ENCODE measurements at regions not wholly inside any gene's neighbourhood (a gene's known extent, or its start where the extent isn't known, plus 50 kb on each side); places are given as distances from the start of the nearest gene placed in this dataset.

DNA sequence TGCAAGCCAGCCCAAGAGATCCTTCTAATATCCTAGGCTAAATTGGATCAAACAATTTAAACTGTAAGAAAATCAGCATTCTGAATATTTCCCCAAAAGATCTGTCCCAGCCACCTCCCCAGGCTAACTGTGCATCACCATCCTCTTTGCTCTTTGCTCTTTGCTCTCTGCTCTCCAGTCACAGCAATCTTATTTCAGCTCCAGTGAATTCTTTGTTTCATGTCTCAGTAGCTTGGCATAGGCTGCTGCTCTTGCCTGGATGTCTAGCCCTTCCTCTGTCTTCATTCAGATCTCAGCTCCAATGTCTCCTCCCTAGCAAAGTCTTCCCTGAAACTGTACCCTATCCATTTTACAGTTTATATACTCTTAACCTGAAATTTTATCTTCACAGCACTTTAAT, 399.8 kb upstream of the USP15 start:
- no peak for DNase-seq

GRCh38 chr12:61862986-61863385, 397.2 kb upstream of the USP15 start:
- no peak for DNase-seq

- no peak for DNase-seq
Observed at GRCh38 chr12:61863811-61864210, 396.4 kb upstream of the USP15 start.

- DNase-seq, result no peak
Observed at GRCh38 chr12:61869796-61870195, 390.4 kb upstream of the USP15 start.

DNA sequence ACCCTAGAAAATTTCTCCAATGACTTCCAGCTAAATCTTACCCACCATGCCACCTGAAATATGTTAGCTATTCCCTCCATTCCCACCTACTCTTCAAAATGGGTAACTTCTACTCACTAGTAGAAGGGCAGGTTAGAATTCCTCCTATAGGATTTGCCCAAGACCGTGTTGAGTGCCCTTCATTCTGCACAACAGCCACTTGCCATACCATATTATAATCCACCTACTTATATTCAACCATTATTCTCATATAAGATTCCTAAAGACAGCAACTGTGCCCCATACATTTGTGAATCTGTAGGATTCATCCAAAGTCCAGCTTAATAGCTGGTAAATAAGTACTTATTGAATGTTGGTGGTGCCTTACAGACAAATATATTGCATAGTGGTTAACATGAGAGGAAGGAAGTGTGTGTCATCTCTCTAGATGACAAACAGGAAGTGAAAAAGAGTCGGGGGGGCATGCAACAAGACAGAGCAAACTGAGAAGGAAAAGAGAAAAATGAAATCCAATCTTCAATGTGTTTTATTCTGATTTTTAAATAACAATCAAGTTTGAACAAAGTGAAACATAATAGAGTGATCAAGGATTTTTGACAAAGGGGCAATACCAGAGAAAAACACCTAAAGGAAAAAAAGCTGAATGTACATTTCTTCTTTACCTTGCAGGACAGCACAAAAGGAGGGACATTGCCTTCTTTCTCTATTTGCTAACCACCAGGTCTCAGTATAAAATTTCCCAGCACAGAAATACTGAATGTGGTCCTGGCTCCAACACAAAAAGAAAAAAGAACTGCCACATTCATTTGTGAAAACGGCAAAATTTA, 389.3 kb upstream of the USP15 start:
- no peak for DNase-seq

DNA sequence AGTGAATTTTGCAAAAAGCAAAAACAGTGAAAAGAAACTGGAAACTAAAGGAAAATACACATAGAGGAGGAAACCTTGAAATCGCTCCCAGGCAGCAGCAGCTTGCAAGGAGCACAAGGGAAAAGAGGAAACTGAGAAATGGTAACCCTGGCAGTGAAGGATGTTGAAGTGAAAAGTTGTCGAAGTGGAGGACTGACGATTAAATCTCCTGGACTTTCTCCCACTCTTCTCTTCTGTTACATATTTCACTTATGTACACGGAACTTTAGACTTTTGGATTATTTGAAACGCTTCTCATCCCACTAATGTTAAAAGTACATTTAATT, 388.8 kb upstream of the USP15 start:
- no peak for DNase-seq

- DNase-seq, result no peak
Observed at GRCh38 chr12:61879229-61879628, 381.0 kb upstream of the USP15 start.

DNA sequence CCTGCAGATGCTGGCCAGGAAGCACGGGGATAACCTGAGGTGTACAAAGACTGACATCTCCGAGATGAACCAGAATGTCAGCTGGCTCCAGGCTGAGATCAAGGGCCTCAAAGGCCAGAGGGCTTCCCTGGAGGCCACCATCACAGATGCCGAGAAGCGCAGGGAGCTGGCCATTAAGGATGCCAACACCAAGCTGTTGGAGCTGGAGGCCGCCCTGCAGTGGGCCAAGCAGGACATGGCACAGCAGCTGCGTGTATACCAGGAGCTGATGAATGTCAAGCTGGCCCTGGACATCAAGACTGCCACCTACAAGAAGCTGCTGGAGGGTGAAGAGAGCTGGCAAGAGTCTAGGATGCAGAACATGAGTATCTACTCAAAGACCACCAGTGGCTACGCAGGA, 380.0 kb upstream of the USP15 start:
- DNase-seq, result no peak

DNA sequence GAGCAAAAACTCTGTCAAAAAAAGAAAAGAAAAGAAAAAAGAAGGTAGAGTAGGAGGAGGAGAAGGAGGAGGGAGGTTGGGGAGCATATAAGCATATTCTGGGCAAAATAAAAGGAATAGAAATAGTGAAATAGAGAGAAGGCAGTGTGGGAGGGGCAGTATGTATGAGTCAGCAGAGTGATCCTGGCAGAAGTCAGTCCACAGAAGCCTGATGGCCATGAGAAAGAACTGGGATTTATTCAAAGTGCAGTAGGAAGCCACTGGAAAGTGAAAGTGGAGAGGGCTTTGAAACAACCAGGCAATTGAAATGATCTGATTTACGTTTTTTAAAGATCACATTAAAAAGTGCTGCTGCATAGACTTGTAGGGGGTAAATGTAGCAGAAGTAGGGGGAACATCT, 368.6 kb upstream of the USP15 start:
- no peak for DNase-seq

- DNase-seq, result no peak
Observed at GRCh38 chr12:61894168-61894567, 366.0 kb upstream of the USP15 start.

GRCh38 chr12:61896436-61896835, 363.8 kb upstream of the USP15 start:
- peak; percentile 53 to 61 for DNase-seq

DNA sequence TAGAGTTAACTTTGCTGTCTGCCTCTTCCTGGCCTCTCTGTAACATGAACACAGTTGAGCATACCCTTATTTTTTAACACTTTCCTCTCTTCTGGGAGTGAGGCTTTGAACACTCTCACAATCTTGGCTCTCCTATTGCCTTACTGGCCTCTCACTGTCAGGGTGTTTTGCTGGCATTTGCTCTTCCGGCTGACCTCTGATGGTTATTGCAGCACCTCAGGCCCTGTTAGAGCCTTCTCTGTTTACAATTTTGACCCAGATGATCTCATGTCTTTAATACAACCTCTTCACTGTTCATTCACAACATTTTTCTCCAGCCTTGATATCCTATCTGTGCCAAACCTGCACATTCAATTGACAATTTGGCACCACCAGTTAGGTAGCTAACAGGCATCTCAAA, 357.8 kb upstream of the USP15 start:
- no peak for DNase-seq

DNA sequence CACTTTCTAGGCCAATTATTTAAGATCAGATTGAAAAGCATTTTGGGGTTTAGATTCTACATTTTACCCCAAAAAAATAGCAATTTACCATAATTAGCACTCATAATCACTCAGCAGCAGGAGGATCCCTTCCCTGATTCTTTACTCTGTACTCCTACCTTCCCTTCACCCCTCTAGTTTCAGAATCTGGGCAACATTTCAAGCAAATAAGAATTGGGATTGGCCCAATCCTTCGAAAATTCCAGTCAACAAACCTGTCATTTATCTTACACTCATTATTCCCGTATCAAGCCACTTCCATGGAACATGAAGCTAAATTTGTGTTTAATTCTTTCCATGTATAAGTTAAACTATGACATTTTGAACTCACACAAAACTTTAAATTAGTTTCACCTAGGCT, 349.1 kb upstream of the USP15 start:
- DNase-seq, result no peak

- no peak for DNase-seq
Observed at GRCh38 chr12:61915420-61915819, 344.8 kb upstream of the USP15 start.

DNA sequence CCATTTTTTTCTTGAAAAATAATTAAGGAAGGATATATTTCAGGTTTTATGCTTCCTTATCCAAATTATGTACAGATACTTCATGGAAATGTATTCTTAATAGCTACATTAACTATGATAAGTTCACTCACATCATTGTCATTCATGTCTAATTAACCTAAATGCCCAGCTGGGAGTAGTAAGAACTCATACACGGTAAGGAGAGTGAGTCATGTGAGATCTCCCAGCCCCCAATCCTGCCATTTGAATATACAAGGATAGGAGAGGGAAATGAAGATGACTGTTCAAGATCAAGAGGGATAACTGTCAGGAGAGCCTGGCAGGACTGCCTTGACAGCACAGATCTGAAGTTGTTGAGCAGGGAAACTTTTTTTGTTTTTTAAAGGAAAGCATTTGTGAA, 343.4 kb upstream of the USP15 start:
- no peak for DNase-seq

DNA sequence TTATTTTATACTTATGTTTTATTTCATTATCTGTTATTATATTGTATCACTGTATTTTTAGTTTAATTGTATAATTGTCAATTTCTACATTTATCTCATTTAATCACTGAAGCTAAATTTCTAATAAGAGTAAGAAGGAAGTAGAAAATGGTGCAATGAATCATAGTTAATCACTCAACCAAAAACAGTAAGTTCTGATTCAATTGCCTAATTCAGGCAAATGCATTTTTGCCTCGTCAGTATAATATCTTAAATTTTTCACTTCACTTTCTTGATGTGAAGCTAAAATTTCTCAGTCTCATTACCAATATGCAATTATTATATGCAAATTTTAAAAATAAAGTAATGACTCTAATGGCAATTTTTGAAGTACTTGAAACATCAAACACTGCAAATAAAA, 340.5 kb upstream of the USP15 start:
- no peak for DNase-seq

- no peak for DNase-seq
Observed at GRCh38 chr12:61920230-61920629, 340.0 kb upstream of the USP15 start.

GRCh38 chr12:61923152-61923551, 337.1 kb upstream of the USP15 start:
- DNase-seq, result no peak

GRCh38 chr12:61934564-61934963, 325.6 kb upstream of the USP15 start:
- no peak for DNase-seq

GRCh38 chr12:61939977-61940376, 320.2 kb upstream of the USP15 start:
- no peak for DNase-seq

- no peak for DNase-seq
Observed at GRCh38 chr12:61956545-61956944, 303.7 kb upstream of the USP15 start.

DNA sequence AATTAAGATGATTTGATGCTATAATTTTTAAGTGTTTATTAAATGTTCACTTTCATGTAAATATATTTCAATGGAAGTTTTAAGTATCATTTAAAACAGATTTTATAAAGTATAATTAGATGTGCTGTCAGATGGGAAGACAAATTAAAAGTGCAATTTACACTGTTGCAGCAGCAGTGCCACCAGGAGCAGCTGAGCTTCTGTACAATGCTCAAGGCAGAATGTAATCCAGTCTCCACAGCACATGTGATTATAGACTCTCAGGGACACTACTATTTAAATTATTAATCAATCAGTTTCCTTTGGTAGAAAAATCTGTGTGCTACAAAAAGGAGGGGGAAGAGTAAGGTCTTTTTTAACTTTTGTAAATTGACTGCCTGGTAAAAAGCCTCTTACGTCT, 285.7 kb upstream of the USP15 start:
- DNase-seq, result no peak

- DNase-seq, result no peak
Observed at GRCh38 chr12:61985830-61986229, 274.4 kb upstream of the USP15 start.

- DNase-seq, result no peak
Observed at GRCh38 chr12:61987173-61987572, 273.0 kb upstream of the USP15 start.

GRCh38 chr12:61991661-61992060, 268.5 kb upstream of the USP15 start:
- no peak for DNase-seq

Data from NCI-H187 (cell line).